H1 (cell line): ENCODE measurements at regions not wholly inside any gene's neighbourhood (a gene's known extent, or its start where the extent isn't known, plus 50 kb on each side); places are given as distances from the start of the nearest gene placed in this dataset.

ENCODE experiments used
- CHD2 ChIP-seq: IDR thresholded peaks from 2 replicates; pipeline ENCODE4 v1.6.1; 2012; ENCODE audit warnings: low read length, improper control_type of control experiment
- GABPA ChIP-seq: IDR thresholded peaks from 2 replicates; pipeline ENCODE4 v1.6.1; 2011; ENCODE audit warnings: mild to moderate bottlenecking, low read length, moderate library complexity, borderline replicate concordance; ENCODE audit not compliant: insufficient read depth
- HDAC2 ChIP-seq, 2 experiments: fragments of 300-600 bp in 1 of 2; sonication (generic) in 1 of 2; IDR thresholded peaks; 2 replicates each; pipeline ENCODE4 v1.6.1; 2011 to 2012; ENCODE audit warnings: low read depth in 2 of 2, low read length in 2 of 2, mild to moderate bottlenecking in 2 of 2, moderate library complexity in 2 of 2, borderline replicate concordance in 1 of 2, inconsistent platforms in 1 of 2
- HDAC6 ChIP-seq: IDR thresholded peaks from one replicate; pipeline ENCODE4 v1.7.1; 2012; ENCODE audit warnings: low read depth, mild to moderate bottlenecking, inconsistent platforms, low read length, moderate library complexity
- MAFK ChIP-seq: IDR thresholded peaks from 2 replicates; pipeline ENCODE4 v1.6.1; 2012; ENCODE audit warnings: low read depth, mild to moderate bottlenecking, improper control_type of control experiment, low read length
- NANOG ChIP-seq: IDR thresholded peaks from 2 replicates; pipeline ENCODE4 v1.6.1; 2011; ENCODE audit warnings: low read length, low read depth, mild to moderate bottlenecking, inconsistent platforms; ENCODE audit not compliant: insufficient read depth, poor library complexity, severe bottlenecking
- TBP ChIP-seq: IDR thresholded peaks from 2 replicates; pipeline ENCODE4 v1.6.1; 2011; ENCODE audit warnings: low read depth, low read length, improper control_type of control experiment
- TCF12 ChIP-seq: IDR thresholded peaks from 2 replicates; pipeline ENCODE4 v1.6.1; 2011; ENCODE audit warnings: low read depth, mild to moderate bottlenecking, low read length

GRCh38 chr2:144875290-144875969, 355.5 kb upstream of the ZEB2 start (continued):
- TF ChIP-seq TBP (no peak), NANOG (no peak), HDAC6 (no peak), GABPA (no peak), HDAC2 (IDR thresholded peaks at IDR 0.05; ENCODE audit: borderline replicate concordance in 1 of 2, low read depth in 2 of 2, low read length in 2 of 2) (no peak), TCF12 (no peak), MAFK (no peak), CHD2 (no peak)
